Globus pallidus (tissue), 1 donor: ENCODE measurements at regions not wholly inside any gene's neighbourhood (a gene's known extent, or its start where the extent isn't known, plus 50 kb on each side); places are given as distances from the start of the nearest gene placed in this dataset.
"Not testable (repeated sequence)": the region's sequence is repeated elsewhere in the genome, so short reads cannot be mapped to it uniquely, and the experiment has no call there.

ENCODE experiments used
- DNase-seq: peaks from one replicate; pipeline ENCODE4 v3.0.0-alpha.2; 2015; ENCODE audit warnings: low spot score

GRCh38 chr16:5215901-5216300 is 118.3 kb upstream of the EEF2KMT start:
- DNase-seq, result peak; percentile 42

GRCh38 chr16:5214466-5214865 is 116.9 kb upstream of the EEF2KMT start:
- DNase-seq, result no peak

- DNase-seq, result not testable (repeated sequence)
Measured at GRCh38 chr16:5212501-5212900, 114.9 kb upstream of the EEF2KMT start.

GRCh38 chr16:5207862-5208498 is 110.4 kb upstream of the EEF2KMT start:
- DNase-seq, result peak; percentile 53

GRCh38 chr16:5207001-5207523 is 109.5 kb upstream of the EEF2KMT start:
- no peak for DNase-seq

GRCh38 chr16:5206331-5206990 is 108.9 kb upstream of the EEF2KMT start:
- DNase-seq, result peak; percentile 55

GRCh38 chr16:5205361-5206040 is 107.9 kb upstream of the EEF2KMT start:
- DNase-seq, result no peak

- DNase-seq, result not testable (repeated sequence)
Measured at GRCh38 chr16:5203675-5204074, 106.1 kb upstream of the EEF2KMT start.

GRCh38 chr16:5200123-5200522 is 102.5 kb upstream of the EEF2KMT start:
- DNase-seq, result no peak

GRCh38 chr16:5196204-5196603 is 98.6 kb upstream of the EEF2KMT start:
- no peak for DNase-seq

- DNase-seq, result no peak
Measured at GRCh38 chr16:5193861-5194260, 96.3 kb upstream of the EEF2KMT start.

- no peak for DNase-seq
Measured at GRCh38 chr16:5188989-5189352, 91.4 kb upstream of the EEF2KMT start.

- DNase-seq, result no peak
Measured at GRCh38 chr16:5188318-5188988, 90.9 kb upstream of the EEF2KMT start.

GRCh38 chr16:5187402-5187952 is 89.9 kb upstream of the EEF2KMT start:
- DNase-seq, result no peak

GRCh38 chr16:5186381-5186903 is 88.8 kb upstream of the EEF2KMT start:
- no peak for DNase-seq

- no peak for DNase-seq
Measured at GRCh38 chr16:5176505-5176904, 78.9 kb upstream of the EEF2KMT start.

GRCh38 chr16:5175266-5175665 is 77.7 kb upstream of the EEF2KMT start:
- DNase-seq, result peak; percentile 2

GRCh38 chr16:5166486-5166885 is 68.9 kb upstream of the EEF2KMT start:
- no peak for DNase-seq

- not testable (repeated sequence) for DNase-seq
Measured at GRCh38 chr16:5165429-5165828, 67.8 kb upstream of the EEF2KMT start.

GRCh38 chr16:5162801-5163200 is 65.2 kb upstream of the EEF2KMT start:
- DNase-seq, result not testable (repeated sequence)

- DNase-seq, result not testable (repeated sequence)
Measured at GRCh38 chr16:5161888-5162287, 64.3 kb upstream of the EEF2KMT start.

GRCh38 chr16:5160010-5160409 is 62.4 kb upstream of the EEF2KMT start:
- DNase-seq, result not testable (repeated sequence)
